NCI-H2227 (cell line): ENCODE measurements at regions not wholly inside any gene's neighbourhood (a gene's known extent, or its start where the extent isn't known, plus 50 kb on each side); places are given as distances from the start of the nearest gene placed in this dataset.

Experiments used
- DNase-seq: peaks from one replicate; lab custom pipeline; 2025; ENCODE audit not compliant: unreplicated experiment; lab: John Stamatoyannopoulos, UW

DNA sequence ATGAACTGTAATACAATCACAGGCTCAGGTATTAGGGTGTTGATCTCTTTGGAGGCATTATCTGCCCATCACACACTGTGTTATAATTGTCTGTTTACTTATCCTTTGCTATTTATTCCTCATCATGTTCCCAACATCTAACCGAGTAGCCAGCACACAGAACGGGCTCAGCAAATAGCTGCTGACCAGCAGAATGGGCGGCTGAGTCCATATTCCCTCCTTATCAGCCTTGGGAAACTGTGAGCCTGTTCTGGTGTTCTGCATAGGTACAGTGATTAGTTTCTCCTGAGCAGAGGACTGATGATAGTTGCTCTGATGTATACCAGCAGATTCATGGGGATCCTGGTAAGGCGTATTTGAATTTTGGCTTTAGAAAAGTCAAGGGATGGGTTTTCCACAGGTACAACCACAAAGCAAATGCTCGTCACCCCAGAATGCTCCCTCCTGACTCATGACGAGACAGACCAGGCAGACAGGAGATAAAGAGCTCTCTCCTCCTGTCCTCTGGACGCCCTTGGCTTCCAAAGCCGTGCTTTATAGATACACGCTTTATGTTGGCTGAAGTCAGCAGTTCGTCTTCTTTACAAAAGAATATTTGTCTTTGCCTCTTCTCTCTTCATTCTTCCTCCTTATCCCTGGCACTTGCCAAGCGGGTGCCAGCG lies 166.7 kb downstream of the TTLL2 start:
- no peak for DNase-seq

DNA sequence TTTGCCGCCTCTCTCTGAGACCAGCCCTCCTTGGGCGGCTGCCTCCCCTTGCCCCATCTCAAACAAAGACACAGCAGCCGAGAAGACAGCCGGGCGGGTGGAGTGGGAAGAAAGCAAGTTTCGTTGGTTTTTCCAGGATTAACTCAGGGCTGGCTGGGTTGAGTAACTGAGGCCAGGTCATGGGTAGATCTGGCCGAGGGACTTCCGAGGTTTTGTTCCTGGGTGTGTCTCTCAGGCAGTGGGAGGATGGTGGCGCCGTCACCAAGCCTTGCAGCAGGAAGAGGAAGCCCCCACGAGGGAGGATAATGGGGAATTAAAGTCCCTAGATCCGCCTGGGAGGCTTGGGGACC lies 167.2 kb downstream of the TTLL2 start:
- no peak for DNase-seq

DNA sequence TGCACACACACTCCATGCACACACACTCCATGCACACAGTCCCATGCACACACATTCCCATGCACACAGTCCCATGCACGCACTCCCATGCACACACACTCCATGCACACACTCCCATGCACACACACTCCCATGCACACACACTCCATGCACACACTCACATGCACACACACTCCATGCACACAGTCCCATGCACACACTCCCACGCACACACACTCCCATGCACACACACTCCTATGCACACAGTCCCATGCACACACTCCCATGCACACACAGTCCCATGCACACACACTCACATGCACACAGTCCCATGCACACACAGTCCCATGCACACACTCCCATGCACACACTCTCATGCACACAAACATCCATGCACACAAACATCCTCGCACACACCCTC lies 168.4 kb downstream of the TTLL2 start:
- DNase-seq: no peak

DNA sequence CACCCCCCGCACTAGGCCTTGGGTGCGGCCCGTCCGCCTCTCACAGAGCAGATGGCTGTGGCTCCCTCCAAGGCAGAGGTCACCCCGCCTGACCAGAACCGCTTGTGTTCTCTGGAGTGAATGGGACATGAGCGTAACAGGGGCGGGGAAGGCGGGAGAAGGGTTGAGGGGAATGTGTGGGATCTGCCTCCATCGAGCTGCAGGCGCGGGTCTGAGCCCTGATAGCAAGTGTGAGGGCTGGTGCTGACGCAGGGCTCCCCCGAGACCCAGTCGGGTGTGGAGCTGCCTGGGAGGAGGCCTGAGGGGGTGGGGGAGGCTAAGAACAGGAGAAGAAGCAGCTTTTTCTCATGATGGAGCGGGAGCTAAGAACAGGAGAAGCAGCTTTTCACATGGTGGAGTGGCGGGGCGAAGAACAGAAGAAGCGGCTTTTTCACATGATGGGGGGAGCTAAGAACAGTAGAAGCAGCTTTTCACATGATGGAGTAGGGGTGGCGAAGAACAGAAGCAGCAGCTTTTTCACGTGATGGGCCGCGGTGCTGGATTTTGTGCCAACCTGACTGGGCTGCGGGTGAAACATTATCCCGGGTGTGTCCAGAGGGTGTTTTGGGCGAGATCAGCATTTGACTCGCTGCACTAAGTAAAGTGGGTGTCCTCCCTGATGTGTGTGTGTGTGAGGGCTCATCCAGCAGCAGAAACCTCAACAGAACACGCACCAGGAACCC lies 169.3 kb downstream of the TTLL2 start:
- DNase-seq: no peak

- no peak for DNase-seq
Observed at GRCh38 chr6:167494698-167495435, 170.0 kb downstream of the TTLL2 start.

GRCh38 chr6:167495506-167496401 lies 170.9 kb downstream of the TTLL2 start:
- DNase-seq: no peak

- DNase-seq: no peak
Observed at GRCh38 chr6:167496707-167497106, 171.8 kb downstream of the TTLL2 start.

- DNase-seq: no peak
Observed at GRCh38 chr6:167497428-167498056, 172.7 kb downstream of the TTLL2 start.

DNA sequence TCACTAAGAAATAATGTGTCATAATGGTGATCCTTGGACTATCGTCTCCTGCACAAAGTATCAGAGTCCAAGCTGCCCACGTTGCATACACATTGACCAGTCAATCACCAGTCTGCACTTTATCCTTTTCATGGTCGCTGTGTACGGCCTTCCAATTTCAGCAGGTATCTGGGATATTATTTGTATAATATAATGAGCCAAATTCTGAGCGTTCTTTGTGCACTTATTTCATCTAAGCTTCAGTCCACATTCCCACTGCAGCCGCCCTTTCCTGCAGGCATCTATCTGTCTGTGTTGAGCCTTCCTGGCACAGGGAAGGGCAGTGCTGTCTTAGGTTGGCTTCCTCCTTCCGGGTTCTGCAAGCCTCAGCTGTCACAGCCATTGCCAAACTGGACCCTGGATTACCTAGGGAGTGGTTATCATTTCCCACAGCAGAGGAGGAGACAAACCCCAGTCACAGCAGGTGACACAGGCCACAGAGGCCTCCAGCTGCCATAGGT lies 174.3 kb downstream of the TTLL2 start:
- DNase-seq: no peak

- no peak for DNase-seq
Observed at GRCh38 chr6:167500961-167501360, 176.1 kb downstream of the TTLL2 start.

DNA sequence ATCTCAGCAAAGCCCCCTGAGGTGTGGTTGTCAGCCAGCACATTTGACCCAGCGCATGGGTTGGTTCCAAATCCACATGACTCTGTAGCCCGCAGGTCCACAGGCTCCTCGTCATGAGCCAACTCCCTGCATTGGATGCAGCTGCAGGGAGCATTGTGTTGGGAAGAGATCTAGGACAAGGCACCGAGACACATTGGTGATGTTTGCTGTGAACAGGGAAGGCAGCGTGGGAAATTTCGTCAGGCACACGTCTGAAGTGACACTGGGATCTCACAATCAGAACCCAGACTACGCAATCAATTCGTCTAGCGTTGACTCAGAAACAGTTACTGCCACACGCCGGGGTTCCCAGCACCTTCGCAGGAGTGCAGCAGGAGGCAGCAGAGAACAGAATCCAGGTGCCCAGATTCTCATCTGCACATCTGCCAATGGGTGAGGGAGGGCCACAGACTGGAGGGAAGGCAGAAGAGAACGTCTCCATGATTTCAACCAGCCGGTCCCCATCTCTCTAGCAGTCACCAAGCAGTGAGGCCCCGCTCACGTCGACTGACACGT lies 177.0 kb downstream of the TTLL2 start:
- DNase-seq: no peak

DNA sequence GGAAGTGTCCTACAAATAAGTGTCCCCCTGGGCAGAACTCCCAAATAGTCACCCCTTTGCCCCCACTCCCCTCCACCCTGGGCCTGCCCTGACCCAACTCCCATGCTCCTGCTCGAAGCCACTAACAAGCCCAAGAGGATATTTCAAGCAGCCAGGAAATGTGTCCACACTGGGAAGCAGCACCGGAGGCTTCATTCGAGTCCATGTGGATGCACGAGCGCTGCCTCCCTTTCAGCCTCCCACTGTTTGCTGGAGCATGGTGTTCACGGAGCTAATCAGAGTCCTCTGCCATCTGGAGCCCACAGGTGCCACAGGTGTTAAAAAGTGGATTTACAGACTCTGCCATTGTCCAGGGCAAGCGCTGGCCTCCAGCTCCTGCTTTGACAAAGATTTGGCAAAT lies 177.6 kb downstream of the TTLL2 start:
- no peak for DNase-seq

GRCh38 chr6:167504385-167504961 lies 179.6 kb downstream of the TTLL2 start:
- no peak for DNase-seq

DNA sequence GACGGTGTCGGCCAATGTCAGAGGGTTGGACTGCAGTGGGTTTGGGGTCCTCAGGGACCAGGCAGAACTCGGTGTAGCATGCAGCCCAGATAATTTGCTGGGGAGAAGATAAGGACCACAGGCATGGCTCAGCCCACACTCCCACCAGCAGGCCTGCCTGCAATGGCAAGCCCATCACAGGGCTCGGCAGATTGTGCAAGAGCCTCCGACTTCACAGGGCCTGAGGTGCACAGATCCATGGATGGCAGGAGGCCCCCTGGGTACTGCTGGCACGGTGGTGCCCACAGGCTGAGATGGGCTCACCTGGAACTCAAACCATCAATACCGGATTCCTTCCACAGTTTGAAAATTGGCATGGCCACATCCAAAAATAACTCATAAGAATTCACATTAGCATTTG lies 180.3 kb downstream of the TTLL2 start:
- DNase-seq: no peak

DNA sequence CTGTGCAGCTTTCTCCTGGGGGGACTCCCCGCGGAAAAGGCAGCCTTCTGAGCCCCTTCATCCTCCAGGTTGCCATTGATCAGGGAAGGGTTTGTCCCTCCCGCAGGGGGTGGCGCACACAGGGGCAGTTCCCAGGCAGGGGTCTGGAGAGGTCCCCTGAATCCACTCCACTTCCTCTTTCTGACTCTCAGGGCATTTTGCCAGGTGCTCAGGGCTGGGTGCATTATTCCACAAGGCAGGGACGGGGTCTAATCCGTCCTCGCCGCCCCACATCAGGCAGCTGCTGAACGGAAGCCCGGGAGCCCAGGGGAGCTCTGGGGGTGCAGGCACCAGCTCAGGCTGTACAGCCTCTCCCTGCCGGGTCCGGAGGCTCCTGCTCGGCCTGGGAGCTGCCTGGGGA lies 180.9 kb downstream of the TTLL2 start:
- no peak for DNase-seq

GRCh38 chr6:167506443-167507301 lies 181.8 kb downstream of the TTLL2 start:
- DNase-seq: no peak

DNA sequence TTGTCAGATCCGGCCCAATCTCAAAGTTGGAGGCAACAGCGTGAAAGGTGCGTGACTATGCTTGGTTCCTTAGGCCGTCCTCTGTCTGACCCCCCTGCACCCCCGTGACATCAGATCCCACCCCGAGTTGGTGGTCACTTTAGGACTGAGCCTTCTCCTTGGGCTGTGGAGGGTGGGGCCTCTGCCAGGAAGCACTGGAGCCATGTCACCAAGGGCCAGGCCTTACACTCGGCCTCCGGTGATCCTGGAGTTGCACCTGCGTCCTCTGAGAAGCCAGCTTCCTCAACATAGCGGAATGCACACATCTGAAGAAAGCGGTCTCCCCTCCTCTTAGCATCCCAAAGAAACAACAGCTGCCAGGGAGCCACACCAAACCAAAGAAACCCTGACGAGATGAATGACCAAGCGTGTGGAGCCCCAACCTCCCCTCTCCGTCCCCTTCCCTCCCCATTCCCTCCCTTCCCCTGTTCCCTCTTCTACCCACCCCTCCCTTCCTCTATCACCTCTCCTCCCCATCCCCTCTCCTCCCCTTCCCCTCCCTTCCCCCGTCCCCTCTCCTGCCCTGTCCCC lies 182.6 kb downstream of the TTLL2 start:
- DNase-seq: no peak

DNA sequence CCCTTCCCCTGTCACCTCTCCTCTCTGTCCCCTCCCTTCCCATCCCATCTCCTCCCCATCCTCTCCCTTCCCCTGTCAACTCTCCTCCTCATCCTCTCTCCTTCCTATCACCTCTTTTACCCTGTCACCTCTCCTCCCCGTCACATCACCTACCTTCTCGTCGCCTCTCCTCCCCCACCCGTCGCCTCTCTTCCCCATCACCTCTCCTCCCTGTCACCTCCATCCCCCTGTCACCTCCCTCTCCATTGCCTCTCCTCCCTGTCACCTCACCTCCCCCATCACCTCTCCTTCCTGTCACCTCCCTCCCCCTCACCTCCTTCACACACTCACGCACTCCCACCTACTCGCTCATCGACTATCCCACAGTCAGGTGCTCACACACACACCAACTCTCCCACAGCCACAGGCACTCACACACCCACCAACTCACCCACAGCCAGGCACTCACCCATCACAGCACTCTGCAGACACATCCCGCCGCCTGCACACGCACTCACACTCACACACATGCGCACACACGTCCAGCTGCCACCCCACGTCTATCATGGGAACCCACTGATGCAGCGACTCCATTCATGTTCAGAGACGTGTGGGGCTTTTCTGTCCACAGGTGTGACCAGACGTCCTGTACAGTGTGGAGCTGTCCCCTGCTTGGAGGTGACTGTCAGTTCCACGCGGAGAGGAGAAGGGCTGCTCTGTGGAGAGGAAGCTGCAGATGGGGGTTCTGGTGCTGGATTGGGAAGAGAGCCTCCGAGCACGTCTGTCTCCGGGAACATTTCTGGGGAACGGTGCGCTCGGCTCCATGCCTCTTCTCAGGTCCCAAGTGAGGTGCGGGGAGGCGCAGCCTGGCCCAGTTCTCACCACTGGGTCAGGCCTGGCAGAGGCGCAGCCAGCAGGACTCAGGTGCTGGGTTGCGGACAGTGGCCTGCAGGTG lies 184.3 kb downstream of the TTLL2 start:
- DNase-seq: no peak
